Activated naive CD4-positive, alpha-beta T cell treated with anti-CD3 and anti-CD28 coated beads for 36 hours (primary cell): ENCODE measurements at regions not wholly inside any gene's neighbourhood (a gene's known extent, or its start where the extent isn't known, plus 50 kb on each side); places are given as distances from the start of the nearest gene placed in this dataset.

Experiments
- CTCF ChIA-PET: fragments of 350-600 bp; sonication (Branson Sonifier 250); formaldehyde crosslinking; loops from one replicate; lab custom pipeline; 2021; ENCODE audit warnings: antibody characterized with exemption; lab: Charles Lee
- DNase-seq: peaks from one replicate; pipeline ENCODE4 v3.0.0-alpha.2; 2020
- H3K27ac Mint-ChIP-seq: one replicate; pipeline ENCODE4 v1.8.0; 2021; ENCODE audit warnings: mild to moderate bottlenecking, mixed read lengths
- H3K27me3 Mint-ChIP-seq: one replicate; pipeline ENCODE4 v1.8.0; 2021; ENCODE audit warnings: low read depth, mixed read lengths
- H3K36me3 Mint-ChIP-seq: one replicate; pipeline ENCODE4 v1.8.0; 2021; ENCODE audit warnings: low read depth, mixed read lengths
- H3K4me1 Mint-ChIP-seq: one replicate; pipeline ENCODE4 v1.8.0; 2021; ENCODE audit warnings: low read depth, mixed read lengths
- H3K4me3 Mint-ChIP-seq: one replicate; pipeline ENCODE4 v1.8.0; 2021; ENCODE audit warnings: mild to moderate bottlenecking, moderate library complexity, mixed read lengths
- H3K9me3 Mint-ChIP-seq: one replicate; pipeline ENCODE4 v1.8.0; 2021; ENCODE audit warnings: mixed read lengths
- intact Hi-C: fragments of 100-400 bp; cut with micrococcal nuclease; formaldehyde crosslinking; loops from one replicate; pipeline ENCODE4 v1.15.1; 2023

GRCh38 chr2:180122874-180123273, 115.8 kb upstream of the CWC22 start:
- Mint-ChIP-seq H3K36me3 (no peaks in the 10 kb centered on the region), H3K27me3 (peaks cover 12% of the 10 kb centered on the region), H3K27ac (no peak overlapping the region), H3K4me3 (no peak overlapping the region), H3K4me1 (peaks cover 3% of the 10 kb centered on the region), H3K9me3 (no peaks in the 10 kb centered on the region)
- CTCF ChIA-PET, result interaction anchor here (1.2 to 2.0 kb wide), 7 partner anchors 9 to 1592 kb away, joined by 3 to 13 read pairs (median 4); no protein-coding TSS in a partner anchor
- intact Hi-C loops, result loop anchor here (10.0 kb wide), 1 partner anchor 482 kb away; no protein-coding TSS in a partner anchor
- DNase-seq, result no peak

GRCh38 chr2:180115675-180116074, 108.6 kb upstream of the CWC22 start:
- Mint-ChIP-seq H3K9me3 (no peaks in the 10 kb centered on the region), H3K4me1 (no peaks in the 10 kb centered on the region), H3K27ac (no peak overlapping the region), H3K36me3 (no peaks in the 10 kb centered on the region), H3K27me3 (peaks cover 8% of the 10 kb centered on the region), H3K4me3 (no peak overlapping the region)
- DNase-seq, result no peak
- intact Hi-C loops, result no loop called here
- CTCF ChIA-PET, result no interaction called here

- Mint-ChIP-seq H3K9me3 (no peaks in the 10 kb centered on the region), H3K4me3 (no peak overlapping the region), H3K4me1 (no peaks in the 10 kb centered on the region), H3K27ac (no peak overlapping the region), H3K36me3 (no peaks in the 10 kb centered on the region), H3K27me3 (peaks cover 10% of the 10 kb centered on the region)
- CTCF ChIA-PET, result interaction anchor here (1.1 kb wide), 1 partner anchor 11 kb away, joined by 3 read pairs; no protein-coding TSS in a partner anchor
- intact Hi-C loops, result no loop called here
- DNase-seq, result no peak
Observed at GRCh38 chr2:180115269-180115668, 108.2 kb upstream of the CWC22 start.

GRCh38 chr2:180111901-180112300, 104.8 kb upstream of the CWC22 start:
- CTCF ChIA-PET, result interaction anchor here (1.0 kb wide), 1 partner anchor 12 kb away, joined by 4 read pairs; no protein-coding TSS in a partner anchor

GRCh38 chr2:180110469-180110868, 103.4 kb upstream of the CWC22 start:
- no peak overlapping the region for H3K4me3 Mint-ChIP-seq
- no peaks in the 10 kb centered on the region for H3K36me3 Mint-ChIP-seq
- no peak for DNase-seq

More at GRCh38 chr2:180111901-180112300, 104.8 kb upstream of the CWC22 start:
- Mint-ChIP-seq H3K27me3 (peaks cover 15% of the 10 kb centered on the region), H3K4me3 (no peak overlapping the region), H3K4me1 (no peaks in the 10 kb centered on the region), H3K27ac (no peak overlapping the region), H3K9me3 (no peaks in the 10 kb centered on the region), H3K36me3 (no peaks in the 10 kb centered on the region)
- intact Hi-C loops, result no loop called here
- no peak for DNase-seq

GRCh38 chr2:180101846-180102245, 94.7 kb upstream of the CWC22 start:
- intact Hi-C loops, result no loop called here
- Mint-ChIP-seq H3K27ac (no peak overlapping the region), H3K4me3 (no peak overlapping the region), H3K27me3 (peaks cover 10% of the 10 kb centered on the region), H3K9me3 (no peaks in the 10 kb centered on the region), H3K4me1 (no peaks in the 10 kb centered on the region), H3K36me3 (no peaks in the 10 kb centered on the region)
- no peak for DNase-seq
- CTCF ChIA-PET, result no interaction called here

More at GRCh38 chr2:180110469-180110868, 103.4 kb upstream of the CWC22 start:
- no peaks in the 10 kb centered on the region for H3K4me1 Mint-ChIP-seq
- intact Hi-C loops, result no loop called here
- H3K27ac Mint-ChIP-seq, result no peak overlapping the region
- H3K27me3 Mint-ChIP-seq, result peaks cover 21% of the 10 kb centered on the region
- no peaks in the 10 kb centered on the region for H3K9me3 Mint-ChIP-seq
- CTCF ChIA-PET, result interaction anchor here (1.8 kb wide), 1 partner anchor 13 kb away, joined by 7 read pairs; no protein-coding TSS in a partner anchor

- Mint-ChIP-seq H3K36me3 (no peaks in the 10 kb centered on the region), H3K4me1 (no peaks in the 10 kb centered on the region), H3K9me3 (no peaks in the 10 kb centered on the region), H3K27ac (no peak overlapping the region), H3K4me3 (no peak overlapping the region), H3K27me3 (peaks cover 8% of the 10 kb centered on the region)
- CTCF ChIA-PET, result interaction anchor here (0.6 kb wide), 1 partner anchor 328 kb away, joined by 3 read pairs; no protein-coding TSS in a partner anchor
- no peak for DNase-seq
- intact Hi-C loops, result no loop called here
Observed at GRCh38 chr2:180099308-180099707, 92.2 kb upstream of the CWC22 start.

- no peak for DNase-seq
- Mint-ChIP-seq H3K27ac (no peak overlapping the region), H3K9me3 (peaks cover 17% of the 10 kb centered on the region), H3K36me3 (no peaks in the 10 kb centered on the region), H3K27me3 (peaks cover 17% of the 10 kb centered on the region), H3K4me3 (no peak overlapping the region), H3K4me1 (no peaks in the 10 kb centered on the region)
- CTCF ChIA-PET, result no interaction called here
- intact Hi-C loops, result no loop called here
Observed at GRCh38 chr2:180085144-180085543, 78.0 kb upstream of the CWC22 start.

GRCh38 chr2:180077295-180077906, 70.3 kb upstream of the CWC22 start:
- intact Hi-C loops, result loop anchor here (5.0 to 10.0 kb wide), 2 partner anchors 313 to 665 kb away; no protein-coding TSS in a partner anchor
- Mint-ChIP-seq H3K9me3 (peaks cover 10% of the 10 kb centered on the region), H3K27me3 (peaks cover 3% of the 10 kb centered on the region), H3K36me3 (no peaks in the 10 kb centered on the region), H3K27ac (no peak overlapping the region), H3K4me3 (no peak overlapping the region), H3K4me1 (no peaks in the 10 kb centered on the region)
- no peak for DNase-seq
- CTCF ChIA-PET, result interaction anchor here (1.0 kb wide), 1 partner anchor 49 kb away, joined by 3 read pairs; no protein-coding TSS in a partner anchor

- CTCF ChIA-PET, result interaction anchor here (0.7 kb wide), 1 partner anchor 855 kb away, joined by 3 read pairs; no protein-coding TSS in a partner anchor
- H3K9me3 Mint-ChIP-seq, result no peaks in the 10 kb centered on the region
Observed at GRCh38 chr2:180075870-180076269, 68.8 kb upstream of the CWC22 start.

GRCh38 chr2:180071797-180072196, 64.7 kb upstream of the CWC22 start:
- Mint-ChIP-seq H3K27me3 (no peaks in the 10 kb centered on the region), H3K4me3 (no peak overlapping the region), H3K9me3 (no peaks in the 10 kb centered on the region), H3K4me1 (no peaks in the 10 kb centered on the region), H3K27ac (no peak overlapping the region), H3K36me3 (no peaks in the 10 kb centered on the region)
- intact Hi-C loops, result loop anchor here (10.0 kb wide), 1 partner anchor 307 kb away; no protein-coding TSS in a partner anchor
- CTCF ChIA-PET, result interaction anchor here (0.5 kb wide), 1 partner anchor 43 kb away, joined by 3 read pairs; no protein-coding TSS in a partner anchor
- no peak for DNase-seq

More at GRCh38 chr2:180075870-180076269, 68.8 kb upstream of the CWC22 start:
- H3K36me3 Mint-ChIP-seq, result no peaks in the 10 kb centered on the region
- H3K27me3 Mint-ChIP-seq, result peaks cover 2% of the 10 kb centered on the region
- no peak overlapping the region for H3K4me3 Mint-ChIP-seq
- no peak overlapping the region for H3K27ac Mint-ChIP-seq
- no peaks in the 10 kb centered on the region for H3K4me1 Mint-ChIP-seq
- intact Hi-C loops, result loop anchor here (1.0 to 10.0 kb wide), 3 partner anchors 234 to 664 kb away; no protein-coding TSS in a partner anchor
- DNase-seq, result no peak

GRCh38 chr2:180063494-180064092, 56.5 kb upstream of the CWC22 start:
- CTCF ChIA-PET, result no interaction called here
- H3K9me3 Mint-ChIP-seq, result no peaks in the 10 kb centered on the region
- no peaks in the 10 kb centered on the region for H3K27me3 Mint-ChIP-seq
- no peak for DNase-seq
- no peaks in the 10 kb centered on the region for H3K36me3 Mint-ChIP-seq
- H3K4me1 Mint-ChIP-seq, result no peaks in the 10 kb centered on the region
- no peak overlapping the region for H3K27ac Mint-ChIP-seq
- intact Hi-C loops, result no loop called here
- no peak overlapping the region for H3K4me3 Mint-ChIP-seq
